GM19324 (cell line): ENCODE measurements at regions not wholly inside any gene's neighbourhood (a gene's known extent, or its start where the extent isn't known, plus 50 kb on each side); places are given as distances from the start of the nearest gene placed in this dataset.
"Not testable (repeated sequence)": the region's sequence is repeated elsewhere in the genome, so short reads cannot be mapped to it uniquely, and the experiment has no call there.

Experiments used
- ATAC-seq: cut with Tn5 transposase; IDR thresholded peaks from one replicate; pipeline ENCODE4 v1.9.1; 2021; ENCODE audit warnings: mild to moderate bottlenecking, moderate library complexity; ENCODE audit not compliant: unreplicated experiment, low FRiP score

GRCh38 chr7:65259864-65260525 is 113.7 kb upstream of the ZNF92 start:
- not testable (repeated sequence) for ATAC-seq

- no peak for ATAC-seq
Observed at GRCh38 chr7:65254061-65254460, 119.6 kb upstream of the ZNF92 start.

GRCh38 chr7:65251851-65252620 is 121.6 kb upstream of the ZNF92 start:
- no peak for ATAC-seq

- no peak for ATAC-seq
Observed at GRCh38 chr7:65250697-65251395, 122.8 kb upstream of the ZNF92 start.

GRCh38 chr7:65250216-65250615 is 123.4 kb upstream of the ZNF92 start:
- ATAC-seq, result no peak

- no peak for ATAC-seq
Observed at GRCh38 chr7:65247491-65247890, 126.2 kb upstream of the ZNF92 start.

- no peak for ATAC-seq
Observed at GRCh38 chr7:65239707-65240352, 133.8 kb upstream of the ZNF92 start.

- no peak for ATAC-seq
Observed at GRCh38 chr7:65239324-65239706, 134.3 kb upstream of the ZNF92 start.

- no peak for ATAC-seq
Observed at GRCh38 chr7:65238785-65239184, 134.9 kb upstream of the ZNF92 start.

GRCh38 chr7:65235586-65235985 is 138.1 kb upstream of the ZNF92 start:
- ATAC-seq, result no peak

GRCh38 chr7:65233409-65234034 is 140.1 kb upstream of the ZNF92 start:
- no peak for ATAC-seq

- no peak for ATAC-seq
Observed at GRCh38 chr7:65230231-65230630, 143.4 kb upstream of the ZNF92 start.

GRCh38 chr7:65225422-65226006 is 148.1 kb upstream of the ZNF92 start:
- ATAC-seq, result no peak

- no peak for ATAC-seq
Observed at GRCh38 chr7:65222655-65223054, 151.0 kb upstream of the ZNF92 start.

- ATAC-seq, result no peak
Observed at GRCh38 chr7:65221683-65222082, 152.0 kb upstream of the ZNF92 start.

GRCh38 chr7:65219623-65220022 is 154.0 kb upstream of the ZNF92 start:
- no peak for ATAC-seq

- ATAC-seq, result no peak
Observed at GRCh38 chr7:65216469-65216868, 157.2 kb upstream of the ZNF92 start.

- not testable (repeated sequence) for ATAC-seq
Observed at GRCh38 chr7:65213260-65213659, 160.4 kb upstream of the ZNF92 start.

GRCh38 chr7:65199221-65199620 is 174.4 kb upstream of the ZNF92 start:
- not testable (repeated sequence) for ATAC-seq
